Ovary (tissue), 7 donors: ENCODE measurements at regions not wholly inside any gene's neighbourhood (a gene's known extent, or its start where the extent isn't known, plus 50 kb on each side); places are given as distances from the start of the nearest gene placed in this dataset.

ENCODE experiments used
- DNase-seq, 5 donors: peaks; one replicate each; pipeline ENCODE4 v3.0.0-alpha.2; 2019 to 2020
- H3K27ac ChIP-seq, 2 donors: fragments of 200-600 bp; one replicate each; pipeline versions ENCODE4 v1.5.1 to v1.8.0; 2019 to 2022
- H3K27me3 ChIP-seq: fragments of 200-600 bp; one replicate; pipeline ENCODE4 v1.8.0; 2022
- H3K36me3 ChIP-seq: fragments of 200-600 bp; sonication (generic); one replicate; pipeline ENCODE4 v1.5.1; 2019
- H3K4me1 ChIP-seq: one replicate; pipeline ENCODE4 v1.8.1; 2013; ENCODE audit warnings: mild to moderate bottlenecking, moderate library complexity; ENCODE audit not compliant: insufficient read depth
- H3K4me3 ChIP-seq: fragments of 200-600 bp; sonication (generic); one replicate; pipeline ENCODE4 v1.5.1; 2017
- H3K9me3 ChIP-seq, 2 donors: fragments of 200-600 bp in 1 of 2; sonication (generic) in 1 of 2; one replicate each; pipeline versions ENCODE4 v1.5.1 to v1.8.1; 2013 to 2019; ENCODE audit warnings: mild to moderate bottlenecking in 1 of 2, moderate library complexity in 1 of 2
- EP300 ChIP-seq: sonication (generic); formaldehyde crosslinking; IDR thresholded peaks from one replicate; pipeline ENCODE4 v1.6.1; 2017; ENCODE audit warnings: antibody characterized with exemption
- POLR2A ChIP-seq: fragments of 450-650 bp; IDR thresholded peaks from one replicate; pipeline ENCODE4 v1.6.1; 2017; ENCODE audit warnings: antibody characterized with exemption, mild to moderate bottlenecking, moderate library complexity
- WGBS, 3 donors: extraction: QIAGEN DNeasy Blood & Tissue Kit in 1 of 3; methylation state at CpG; one replicate each; pipeline versions ENCODE4 v1.1.5 to v1.1.7; 2013 to 2017; 5-methylcytosine and 5-hydroxymethylcytosine counted together
- intact Hi-C, 4 donors: fragments of 100-400 bp; cut with DNase I; formaldehyde crosslinking; loops; one replicate each; pipeline versions ENCODE4 v1.11.0 to v1.15.1; 2022 to 2023
- TF ChIP-seq, protein P1 (sequence below), 3 donors: fragments of 450-650 bp in 2 of 3; fragments of 200-600 bp in 1 of 3; IDR thresholded peaks; one replicate each; pipeline versions ENCODE4 v1.5.1 to v1.8.0; 2016 to 2022; ENCODE audit warnings: antibody characterized with exemption in 3 of 3, mild to moderate bottlenecking in 1 of 3
- donor health status: DM: no; HTN: no; CAD: no; lungs with moderate emphysema.
- donor health status: DM: no; HTN: no; CAD: no.
- donor health status: Bipolar disorder and iron deficiency.
- donor health status: DM: no; HTN: no; CAD: no.
- donor health status: DM: yes; HTN: yes; CAD: no.

DNA sequence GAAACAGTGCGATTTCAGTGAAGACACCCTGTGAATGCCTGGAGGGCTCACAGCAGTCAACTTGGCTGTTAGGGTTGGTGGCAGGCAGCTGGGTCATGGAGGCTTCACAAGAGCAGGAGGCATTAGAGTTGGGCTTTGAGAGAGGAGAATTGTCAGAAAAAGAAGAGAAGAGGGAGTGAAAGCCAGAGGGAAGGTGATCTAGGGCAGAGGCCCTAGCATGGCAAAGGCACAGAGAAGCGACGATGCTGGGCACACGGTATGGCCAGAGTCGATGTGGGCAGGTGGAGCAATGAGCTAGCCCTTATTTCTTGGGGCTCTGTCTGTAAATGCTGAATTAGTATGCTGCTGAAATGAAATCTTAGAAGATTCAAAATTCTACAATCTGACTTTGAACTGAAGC is 52.6 kb upstream of the OLFM4 start:
- Histone ChIP-seq H3K27ac (no peak overlapping the region), H3K9me3 (no peaks in the 10 kb centered on the region), H3K4me1 (no peaks in the 10 kb centered on the region), H3K36me3 (no peaks in the 10 kb centered on the region), H3K27me3 (no peaks in the 10 kb centered on the region), H3K4me3 (no peak overlapping the region)
- TF ChIP-seq POLR2A (no peak), EP300 (no peak)
- TF ChIP-seq, protein P1, sequence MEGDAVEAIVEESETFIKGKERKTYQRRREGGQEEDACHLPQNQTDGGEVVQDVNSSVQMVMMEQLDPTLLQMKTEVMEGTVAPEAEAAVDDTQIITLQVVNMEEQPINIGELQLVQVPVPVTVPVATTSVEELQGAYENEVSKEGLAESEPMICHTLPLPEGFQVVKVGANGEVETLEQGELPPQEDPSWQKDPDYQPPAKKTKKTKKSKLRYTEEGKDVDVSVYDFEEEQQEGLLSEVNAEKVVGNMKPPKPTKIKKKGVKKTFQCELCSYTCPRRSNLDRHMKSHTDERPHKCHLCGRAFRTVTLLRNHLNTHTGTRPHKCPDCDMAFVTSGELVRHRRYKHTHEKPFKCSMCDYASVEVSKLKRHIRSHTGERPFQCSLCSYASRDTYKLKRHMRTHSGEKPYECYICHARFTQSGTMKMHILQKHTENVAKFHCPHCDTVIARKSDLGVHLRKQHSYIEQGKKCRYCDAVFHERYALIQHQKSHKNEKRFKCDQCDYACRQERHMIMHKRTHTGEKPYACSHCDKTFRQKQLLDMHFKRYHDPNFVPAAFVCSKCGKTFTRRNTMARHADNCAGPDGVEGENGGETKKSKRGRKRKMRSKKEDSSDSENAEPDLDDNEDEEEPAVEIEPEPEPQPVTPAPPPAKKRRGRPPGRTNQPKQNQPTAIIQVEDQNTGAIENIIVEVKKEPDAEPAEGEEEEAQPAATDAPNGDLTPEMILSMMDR (IDR thresholded peaks at IDR 0.05) = no peak
- WGBS, 3 donors = 93 to 95% (median 93%) methylated on average over 5 of the region's 5 CpGs
- intact Hi-C loops = no loop called here
- DNase-seq = no peak

DNA sequence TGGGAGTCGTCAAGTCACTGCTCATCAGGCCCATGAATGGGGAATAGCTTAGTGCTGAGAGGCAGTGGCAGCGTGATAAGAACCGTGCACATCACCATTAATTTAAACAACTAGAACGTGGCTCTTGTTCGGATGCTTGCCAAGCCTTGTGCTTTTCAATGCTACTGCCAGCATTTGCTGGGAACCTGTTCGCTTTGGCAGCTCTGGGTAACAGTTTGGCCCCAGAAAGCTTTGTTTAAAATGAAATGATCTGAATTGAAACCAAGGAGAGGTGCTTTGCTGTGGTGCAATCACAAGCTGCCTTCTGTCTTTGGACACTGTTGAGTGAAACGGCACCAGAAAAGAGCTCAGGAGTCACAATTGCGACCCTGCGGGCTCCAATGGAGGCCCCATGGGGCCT is 53.5 kb upstream of the OLFM4 start:
- Histone ChIP-seq H3K4me3 (no peak overlapping the region), H3K27ac (no peak overlapping the region), H3K36me3 (no peaks in the 10 kb centered on the region), H3K27me3 (no peaks in the 10 kb centered on the region), H3K4me1 (no peaks in the 10 kb centered on the region), H3K9me3 (no peaks in the 10 kb centered on the region)
- DNase-seq = no peak
- WGBS, 3 donors = 76 to 86% (median 78%) methylated on average over 9 of the region's 9 CpGs
- intact Hi-C loops = no loop called here
- TF ChIP-seq POLR2A = no peak
- TF ChIP-seq, protein P1 (IDR thresholded peaks at IDR 0.05) = no peak
- no peak for TF ChIP-seq EP300

DNA sequence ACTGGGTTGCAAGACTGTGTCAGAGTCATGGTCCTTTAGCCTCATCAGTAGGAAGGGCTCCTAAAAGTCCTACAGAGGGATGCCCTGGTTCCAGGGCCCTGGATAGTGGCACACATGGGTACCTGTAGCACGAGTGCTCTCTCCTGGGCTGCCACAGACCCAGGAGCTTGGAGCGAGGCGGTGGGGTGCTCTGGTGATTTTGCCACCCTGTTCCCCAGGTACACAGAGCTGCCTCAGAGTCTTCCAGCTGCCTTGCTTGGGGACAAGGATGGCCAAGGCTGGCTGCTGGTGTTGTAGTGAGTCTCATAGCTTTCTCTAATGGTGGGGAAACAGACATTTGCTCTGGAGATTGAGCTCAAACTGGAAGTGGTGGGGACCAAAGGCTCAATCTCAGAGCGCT is 53.9 kb upstream of the OLFM4 start:
- Histone ChIP-seq H3K4me3 (no peak overlapping the region), H3K27ac (no peak overlapping the region), H3K9me3 (no peaks in the 10 kb centered on the region), H3K27me3 (no peaks in the 10 kb centered on the region), H3K36me3 (no peaks in the 10 kb centered on the region), H3K4me1 (no peaks in the 10 kb centered on the region)
- DNase-seq = no peak
- 93 to 95% (median 94%) methylated on average over 4 of the region's 4 CpGs for WGBS, 3 donors
- intact Hi-C loops = no loop called here
- TF ChIP-seq, protein P1 (IDR thresholded peaks at IDR 0.05) = no peak
- TF ChIP-seq EP300 (no peak), POLR2A (no peak)

DNA sequence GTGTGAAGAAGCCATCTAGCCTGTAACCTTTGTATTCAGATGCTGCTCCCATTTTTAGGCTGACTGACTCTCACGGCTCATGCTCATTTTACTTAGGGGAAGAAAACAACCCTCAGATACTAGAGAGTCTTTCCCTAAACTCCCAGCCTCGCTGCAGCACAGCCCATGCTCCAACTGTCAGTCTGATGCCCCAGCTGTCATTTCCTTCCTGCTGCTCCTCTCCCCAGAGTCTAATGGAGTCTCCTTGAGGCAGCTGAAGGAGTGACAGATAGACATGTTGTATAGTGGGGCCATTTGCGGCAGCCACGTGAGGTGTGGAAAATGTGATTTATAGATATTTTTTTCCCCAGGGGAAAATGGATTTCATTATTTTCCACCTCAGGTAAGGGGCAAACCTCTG is 59.2 kb upstream of the OLFM4 start:
- intact Hi-C loops = no loop called here
- no peaks in the 10 kb centered on the region for H3K27me3 ChIP-seq
- TF ChIP-seq, protein P1 (IDR thresholded peaks at IDR 0.05) = no peak
- TF ChIP-seq EP300 = no peak
- TF ChIP-seq POLR2A = no peak
- DNase-seq = no peak
- H3K36me3 ChIP-seq = no peaks in the 10 kb centered on the region
- no peak overlapping the region for H3K4me3 ChIP-seq
- no peaks in the 10 kb centered on the region for H3K9me3 ChIP-seq
- H3K4me1 ChIP-seq = no peaks in the 10 kb centered on the region
- 27 to 41% (median 37%) methylated on average over 4 of the region's 4 CpGs for WGBS, 3 donors
- no peak overlapping the region for H3K27ac ChIP-seq
